Thyroid gland (tissue), 4 donors: ENCODE measurements at regions not wholly inside any gene's neighbourhood (a gene's known extent, or its start where the extent isn't known, plus 50 kb on each side); places are given as distances from the start of the nearest gene placed in this dataset.
"Not testable (repeated sequence)": the region's sequence is repeated elsewhere in the genome, so short reads cannot be mapped to it uniquely, and the experiment has no call there.

Experiments used
- DNase-seq, 2 donors: peaks; one replicate each; pipeline ENCODE4 v3.0.0-alpha.2; 2019
- H3K27ac ChIP-seq, 3 donors: fragments of 200-600 bp; sonication (generic); 1 replicate in 2 of 3; 2 replicates in 1 of 3; pipeline ENCODE4 v1.5.1; 2016 to 2019; ENCODE audit warnings: mild to moderate bottlenecking in 1 of 3, moderate library complexity in 1 of 3
- H3K27me3 ChIP-seq: fragments of 200-600 bp; sonication (generic); one replicate; pipeline ENCODE4 v1.5.1; 2019
- H3K36me3 ChIP-seq, 2 donors: fragments of 200-600 bp; sonication (generic); one replicate each; pipeline ENCODE4 v1.5.1; 2016 to 2019
- H3K4me1 ChIP-seq, 2 donors: fragments of 200-600 bp; sonication (generic); one replicate each; pipeline ENCODE4 v1.5.1; 2017 to 2019
- H3K4me3 ChIP-seq, 3 donors: fragments of 200-600 bp; sonication (generic); replicated peaks in 1 of 3; 1 replicate in 2 of 3; 2 replicates in 1 of 3; pipeline ENCODE4 v1.5.1; 2016; ENCODE audit warnings: mild to moderate bottlenecking in 1 of 3
- H3K9me3 ChIP-seq: fragments of 200-600 bp; sonication (generic); one replicate; pipeline ENCODE4 v1.5.1; 2017
- POLR2A ChIP-seq, 2 donors: fragments of 450-650 bp; IDR thresholded peaks; one replicate each; pipeline ENCODE4 v1.6.1; 2017; ENCODE audit warnings: antibody characterized with exemption in 2 of 2, mild to moderate bottlenecking in 2 of 2, moderate library complexity in 1 of 2
- WGBS, 2 donors: methylation state at CpG; one replicate each; pipeline ENCODE4 v1.1.5; 2017; 5-methylcytosine and 5-hydroxymethylcytosine counted together
- intact Hi-C: fragments of 100-400 bp; cut with DNase I; formaldehyde crosslinking; loops from one replicate; pipeline ENCODE4 v1.15.1; 2023
- TF ChIP-seq, protein P1 (sequence below), 6 experiments: fragments of 200-600 bp in 3 of 6; fragments of 450-650 bp in 3 of 6; sonication (generic) in 3 of 6; IDR thresholded peaks; one replicate each; pipeline ENCODE4 v1.5.1; 2016 to 2019; ENCODE audit warnings: antibody characterized with exemption in 6 of 6, mild to moderate bottlenecking in 2 of 6, inconsistent platforms in 1 of 6, moderate library complexity in 1 of 6

DNA sequence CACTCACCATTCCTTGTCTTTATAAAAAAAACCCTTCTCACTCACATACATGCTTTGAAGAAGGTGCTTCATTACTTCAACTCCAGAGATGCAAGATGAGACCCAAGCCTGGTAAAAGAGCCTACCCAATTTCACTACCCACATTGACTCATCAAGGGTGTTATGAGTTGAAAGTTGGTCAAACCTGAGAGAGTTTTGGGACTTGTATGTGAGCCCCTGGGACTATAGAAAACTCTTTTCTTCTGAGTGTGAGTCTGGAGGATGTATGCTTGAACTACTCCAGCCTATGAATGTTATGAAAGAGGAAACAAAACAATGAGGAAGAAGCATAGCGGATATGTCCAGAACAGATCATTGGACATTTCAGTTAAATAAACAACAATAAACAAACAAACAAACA lies 106.5 kb upstream of the SATB1 start:
- no peaks in the 10 kb centered on the region for H3K9me3 ChIP-seq
- no peak for DNase-seq
- no peak for TF ChIP-seq POLR2A (IDR thresholded peaks at IDR 0.05)
- TF ChIP-seq, protein P1, sequence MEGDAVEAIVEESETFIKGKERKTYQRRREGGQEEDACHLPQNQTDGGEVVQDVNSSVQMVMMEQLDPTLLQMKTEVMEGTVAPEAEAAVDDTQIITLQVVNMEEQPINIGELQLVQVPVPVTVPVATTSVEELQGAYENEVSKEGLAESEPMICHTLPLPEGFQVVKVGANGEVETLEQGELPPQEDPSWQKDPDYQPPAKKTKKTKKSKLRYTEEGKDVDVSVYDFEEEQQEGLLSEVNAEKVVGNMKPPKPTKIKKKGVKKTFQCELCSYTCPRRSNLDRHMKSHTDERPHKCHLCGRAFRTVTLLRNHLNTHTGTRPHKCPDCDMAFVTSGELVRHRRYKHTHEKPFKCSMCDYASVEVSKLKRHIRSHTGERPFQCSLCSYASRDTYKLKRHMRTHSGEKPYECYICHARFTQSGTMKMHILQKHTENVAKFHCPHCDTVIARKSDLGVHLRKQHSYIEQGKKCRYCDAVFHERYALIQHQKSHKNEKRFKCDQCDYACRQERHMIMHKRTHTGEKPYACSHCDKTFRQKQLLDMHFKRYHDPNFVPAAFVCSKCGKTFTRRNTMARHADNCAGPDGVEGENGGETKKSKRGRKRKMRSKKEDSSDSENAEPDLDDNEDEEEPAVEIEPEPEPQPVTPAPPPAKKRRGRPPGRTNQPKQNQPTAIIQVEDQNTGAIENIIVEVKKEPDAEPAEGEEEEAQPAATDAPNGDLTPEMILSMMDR (IDR thresholded peaks at IDR 0.05) = no peak
- no peak overlapping the region for H3K27ac ChIP-seq
- intact Hi-C loops = no loop called here
- WGBS, 2 donors = 85 to 93% methylated on average over 1 of the region's 1 CpG
- no peaks in the 10 kb centered on the region for H3K27me3 ChIP-seq
- no peaks in the 10 kb centered on the region for H3K4me1 ChIP-seq
- no peak overlapping the region for H3K4me3 ChIP-seq
- no peaks in the 10 kb centered on the region for H3K36me3 ChIP-seq

DNA sequence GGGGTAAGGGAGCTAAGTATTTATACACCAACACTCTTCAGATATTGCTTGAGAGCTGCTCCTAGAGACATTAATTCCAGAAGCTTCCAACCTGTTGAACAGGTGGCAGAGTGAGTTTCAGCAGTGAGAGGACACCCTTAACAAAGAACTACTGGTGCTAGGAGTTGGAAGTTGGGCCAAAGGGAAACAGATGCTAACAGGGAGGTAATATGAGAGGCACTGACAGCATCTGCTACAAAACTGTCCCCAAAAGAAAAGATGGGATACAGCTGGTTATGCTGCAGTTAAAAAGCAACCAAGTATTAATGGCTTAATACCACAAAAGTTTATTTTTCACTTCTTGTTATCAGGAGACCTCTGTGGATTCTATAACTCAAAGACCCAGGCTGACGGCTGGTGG lies 104.5 kb upstream of the SATB1 start:
- H3K9me3 ChIP-seq = no peaks in the 10 kb centered on the region
- WGBS, 2 donors = 73 to 84% methylated on average over 1 of the region's 1 CpG
- no peak overlapping the region for H3K4me3 ChIP-seq
- H3K27me3 ChIP-seq = no peaks in the 10 kb centered on the region
- no peak overlapping the region for H3K27ac ChIP-seq
- DNase-seq = no peak
- H3K4me1 ChIP-seq = no peaks in the 10 kb centered on the region
- H3K36me3 ChIP-seq = no peaks in the 10 kb centered on the region
- no peak for TF ChIP-seq POLR2A (IDR thresholded peaks at IDR 0.05)
- TF ChIP-seq, protein P1 (IDR thresholded peaks at IDR 0.05) = no peak
- intact Hi-C loops = no loop called here

DNA sequence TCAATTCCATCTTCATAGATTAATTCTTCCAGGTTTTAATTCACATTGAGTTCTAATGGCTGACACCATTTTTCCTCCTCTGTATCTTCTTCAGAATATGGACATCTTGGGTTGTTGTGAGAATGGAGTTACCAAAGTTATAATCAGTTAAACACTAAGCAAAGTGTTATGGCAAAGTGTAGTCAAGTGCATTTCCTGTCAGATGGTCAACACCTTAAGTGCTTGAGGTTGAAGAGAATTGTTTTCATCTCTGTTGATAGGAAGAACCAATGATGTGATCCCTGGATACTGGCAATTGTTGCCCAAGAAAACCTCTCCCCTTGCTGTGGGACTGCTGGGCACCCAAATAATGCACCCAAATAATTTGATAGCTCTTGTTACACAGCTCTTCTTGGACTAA lies 102.6 kb upstream of the SATB1 start:
- no peak for DNase-seq
- TF ChIP-seq POLR2A (IDR thresholded peaks at IDR 0.05) = no peak
- TF ChIP-seq, protein P1 (IDR thresholded peaks at IDR 0.05) = no peak
- H3K27ac ChIP-seq = no peak overlapping the region
- intact Hi-C loops = no loop called here
- H3K9me3 ChIP-seq = no peaks in the 10 kb centered on the region
- H3K27me3 ChIP-seq = no peaks in the 10 kb centered on the region
- H3K4me3 ChIP-seq = no peak overlapping the region
- no peaks in the 10 kb centered on the region for H3K4me1 ChIP-seq
- no peaks in the 10 kb centered on the region for H3K36me3 ChIP-seq

DNA sequence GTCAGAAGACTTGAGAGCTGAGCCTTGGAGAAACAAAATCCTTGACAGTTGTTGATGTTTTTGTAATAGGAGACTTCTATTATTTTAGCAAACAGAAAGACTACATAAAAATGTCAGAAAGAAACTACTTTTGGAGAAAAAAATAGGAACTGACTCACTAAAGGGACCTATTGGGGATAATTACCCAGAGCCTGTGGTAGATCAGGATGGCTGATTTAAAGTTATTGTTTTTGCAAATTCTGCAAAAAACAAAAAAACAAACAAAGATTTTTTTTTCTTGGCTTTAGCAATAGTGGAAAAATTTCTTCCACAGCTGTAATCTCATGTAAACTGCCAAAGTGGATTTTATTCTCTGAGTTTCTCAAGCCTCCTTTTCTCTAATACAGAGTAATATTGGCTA lies 101.5 kb upstream of the SATB1 start:
- Histone ChIP-seq H3K27me3 (no peaks in the 10 kb centered on the region), H3K36me3 (no peaks in the 10 kb centered on the region), H3K4me1 (no peaks in the 10 kb centered on the region), H3K4me3 (no peak overlapping the region), H3K27ac (no peak overlapping the region), H3K9me3 (no peaks in the 10 kb centered on the region)
- TF ChIP-seq POLR2A (IDR thresholded peaks at IDR 0.05) = no peak
- TF ChIP-seq, protein P1 (IDR thresholded peaks at IDR 0.05) = no peak
- intact Hi-C loops = no loop called here
- no peak for DNase-seq

DNA sequence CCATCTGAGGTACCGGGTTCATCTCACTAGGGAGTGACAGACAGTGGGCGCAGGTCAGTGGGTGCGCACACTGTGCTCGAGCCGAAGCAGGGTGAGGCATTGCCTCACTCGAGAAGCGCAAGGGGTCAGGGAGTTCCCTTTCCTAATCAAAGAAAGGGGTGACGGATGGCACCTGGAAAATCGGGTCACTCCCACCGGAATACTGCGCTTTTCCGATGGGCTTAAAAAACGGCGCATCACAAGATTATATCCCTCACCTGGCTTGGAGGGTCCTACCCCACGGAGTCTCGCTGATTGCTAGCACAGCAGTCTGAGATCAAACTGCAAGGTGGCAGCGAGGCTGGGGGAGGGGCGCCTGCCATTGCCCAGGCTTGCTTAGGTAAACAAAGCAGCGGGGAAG lies 91.0 kb upstream of the SATB1 start:
- H3K27me3 ChIP-seq, intact Hi-C loops, H3K9me3 ChIP-seq, H3K4me3 ChIP-seq, DNase-seq, H3K4me1 ChIP-seq, H3K27ac ChIP-seq, H3K36me3 ChIP-seq: not testable (repeated sequence)
- WGBS, 2 donors = 87 to 89% methylated on average over 16 of the region's 19 CpGs

DNA sequence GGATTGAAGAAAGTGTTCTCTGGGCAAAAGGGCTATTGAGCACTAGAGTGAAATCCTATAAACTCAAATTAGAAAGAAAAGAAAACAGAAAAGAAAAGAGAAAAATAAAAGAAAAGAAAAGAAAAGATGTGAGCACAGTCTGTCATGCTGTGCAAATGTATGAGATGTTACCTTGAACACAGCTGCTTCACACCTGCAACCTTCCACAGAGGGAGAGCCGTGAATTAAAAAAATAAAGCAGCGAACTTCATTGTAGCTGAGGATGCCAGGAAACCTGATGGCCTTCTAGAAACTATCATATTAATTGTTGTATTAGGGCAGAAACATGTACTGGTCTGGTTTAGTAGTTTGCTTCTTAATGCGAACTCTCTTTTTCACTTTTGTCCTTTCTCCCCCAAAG lies 88.0 kb upstream of the SATB1 start:
- Histone ChIP-seq H3K27me3 (no peaks in the 10 kb centered on the region), H3K4me3 (no peak overlapping the region), H3K36me3 (no peaks in the 10 kb centered on the region), H3K9me3 (no peaks in the 10 kb centered on the region), H3K27ac (no peak overlapping the region), H3K4me1 (no peaks in the 10 kb centered on the region)
- no peak for DNase-seq
- intact Hi-C loops = no loop called here
- WGBS, 2 donors = 82 to 84% methylated on average over 3 of the region's 3 CpGs
- TF ChIP-seq POLR2A (IDR thresholded peaks at IDR 0.05) = no peak
- TF ChIP-seq, protein P1 (IDR thresholded peaks at IDR 0.05) = no peak
